ENCODE measurements at regions not wholly inside any gene's neighbourhood (a gene's known extent, or its start where the extent isn't known, plus 50 kb on each side); places are given as distances from the start of the nearest gene placed in this dataset.

GRCh38 chr5:2333291-2333690, 418.2 kb downstream of the IRX2 start:
- no peak for TF ChIP-seq CTCF (IDR thresholded peaks at IDR 0.05)
- no peak for TF ChIP-seq EZH2phosphoT487 (IDR thresholded peaks at IDR 0.05)

Measured in neural progenitor cell (in vitro differentiated cells).